HTR-8/SVneo (cell line): ENCODE measurements at regions not wholly inside any gene's neighbourhood (a gene's known extent, or its start where the extent isn't known, plus 50 kb on each side); places are given as distances from the start of the nearest gene placed in this dataset.

Source experiments
- DNase-seq: peaks from one replicate; pipeline ENCODE4 v3.0.0; 2011; ENCODE audit warnings: low spot score, mixed read lengths; ENCODE audit not compliant: insufficient read length
- FAIRE-seq: peaks from 2 replicates; lab custom pipeline; 2011; peaks lifted over from hg19 to GRCh38; lab: Jason Lieb, UNC

GRCh38 chr3:22269831-22270230 lies 518.8 kb upstream of the ZNF385D start:
- FAIRE-seq (no peak), DNase-seq (no peak)

GRCh38 chr3:22276351-22276750 lies 525.3 kb upstream of the ZNF385D start:
- FAIRE-seq (no peak), DNase-seq (no peak)

GRCh38 chr3:22284559-22284958 lies 533.5 kb upstream of the ZNF385D start:
- FAIRE-seq (no peak), DNase-seq (peak; percentile 28)

GRCh38 chr3:22288756-22289155 lies 537.7 kb upstream of the ZNF385D start:
- no peak for FAIRE-seq
- no peak for DNase-seq

GRCh38 chr3:22292681-22293080 lies 541.7 kb upstream of the ZNF385D start:
- no peak for FAIRE-seq
- no peak for DNase-seq

GRCh38 chr3:22296601-22297000 lies 545.6 kb upstream of the ZNF385D start:
- FAIRE-seq (no peak), DNase-seq (no peak)

- FAIRE-seq (no peak), DNase-seq (no peak)
These were observed 546.4 kb upstream of the ZNF385D start for GRCh38 chr3:22297436-22297835.

GRCh38 chr3:22306454-22306853 lies 555.4 kb upstream of the ZNF385D start:
- FAIRE-seq, result no peak
- DNase-seq, result no peak

GRCh38 chr3:22308871-22309270 lies 557.9 kb upstream of the ZNF385D start:
- DNase-seq (no peak), FAIRE-seq (no peak)

- FAIRE-seq (no peak), DNase-seq (no peak)
These were observed 564.9 kb upstream of the ZNF385D start for GRCh38 chr3:22315925-22316324.

GRCh38 chr3:22318325-22318724 lies 567.3 kb upstream of the ZNF385D start:
- FAIRE-seq (no peak), DNase-seq (no peak)

- FAIRE-seq (no peak), DNase-seq (peak; percentile 1)
These were observed 568.4 kb upstream of the ZNF385D start for GRCh38 chr3:22319446-22319845.

- FAIRE-seq (no peak), DNase-seq (no peak)
These were observed 571.9 kb upstream of the ZNF385D start for GRCh38 chr3:22322861-22323260.

GRCh38 chr3:22326305-22326704 lies 575.3 kb upstream of the ZNF385D start:
- no peak for FAIRE-seq

GRCh38 chr3:22334996-22335395 lies 584.0 kb upstream of the ZNF385D start:
- FAIRE-seq (no peak), DNase-seq (no peak)

More at GRCh38 chr3:22326305-22326704, 575.3 kb upstream of the ZNF385D start:
- DNase-seq, result no peak

- DNase-seq, result no peak
- no peak for FAIRE-seq
These were observed 598.3 kb upstream of the ZNF385D start for GRCh38 chr3:22349215-22349851.

GRCh38 chr3:22351806-22352205 lies 600.8 kb upstream of the ZNF385D start:
- DNase-seq, result no peak
- FAIRE-seq, result no peak

GRCh38 chr3:22353126-22353525 lies 602.1 kb upstream of the ZNF385D start:
- no peak for FAIRE-seq
- DNase-seq, result no peak

- FAIRE-seq (no peak), DNase-seq (no peak)
These were observed 607.3 kb upstream of the ZNF385D start for GRCh38 chr3:22358334-22358733.

- DNase-seq (no peak), FAIRE-seq (no peak)
These were observed 609.2 kb upstream of the ZNF385D start for GRCh38 chr3:22360164-22360563.

- DNase-seq (no peak), FAIRE-seq (no peak)
These were observed 610.0 kb upstream of the ZNF385D start for GRCh38 chr3:22360970-22361369.

GRCh38 chr3:22361521-22361920 lies 610.5 kb upstream of the ZNF385D start:
- DNase-seq, result no peak
- FAIRE-seq, result no peak

- DNase-seq (no peak), FAIRE-seq (no peak)
These were observed 613.8 kb upstream of the ZNF385D start for GRCh38 chr3:22364851-22365250.
